ENCODE measurements at regions not wholly inside any gene's neighbourhood (a gene's known extent, or its start where the extent isn't known, plus 50 kb on each side); places are given as distances from the start of the nearest gene placed in this dataset.

GRCh38 chr9:107749787-107750444 lies 260.3 kb upstream of the KLF4 start:
- no peak for TF ChIP-seq CTCF (IDR thresholded peaks at IDR 0.05)
- no peak for TF ChIP-seq POLR2A (IDR thresholded peaks at IDR 0.05)
